Naive thymus-derived CD4-positive, alpha-beta T cell (primary cell): ENCODE measurements at regions not wholly inside any gene's neighbourhood (a gene's known extent, or its start where the extent isn't known, plus 50 kb on each side); places are given as distances from the start of the nearest gene placed in this dataset.

Source experiments
- ATAC-seq: fragments of 150-1000 bp; cut with Tn5 transposase; 2 replicates; pipeline ENCODE4 v1.10.0; 2021; ENCODE audit warnings: mild to moderate bottlenecking, moderate library complexity
- CTCF ChIA-PET: fragments of 350-600 bp; sonication (Branson Sonifier 250); formaldehyde crosslinking; loops from one replicate; lab custom pipeline; 2021; ENCODE audit warnings: antibody characterized with exemption; lab: Charles Lee
- POLR2A ChIA-PET: fragments of 350-600 bp; sonication (Branson Sonifier 250); formaldehyde crosslinking; loops from one replicate; lab custom pipeline; 2021; ENCODE audit warnings: antibody characterized with exemption, inconsistent platforms; lab: Charles Lee
- DNase-seq, 9 donors: peaks; one replicate each; pipeline versions ENCODE4 v3.0.0 to v3.0.0-alpha.2; 2020 to 2022; ENCODE audit warnings: mixed read lengths in 1 of 9
- H3K27ac ChIP-seq: one replicate; pipeline ENCODE4 v1.7.0; 2013; ENCODE audit warnings: mild to moderate bottlenecking, low read depth, low read length, moderate library complexity
- H3K27me3 ChIP-seq, 2 donors: one replicate each; pipeline ENCODE4 v1.7.0; 2013; ENCODE audit warnings: low read length in 2 of 2, mild to moderate bottlenecking in 2 of 2, moderate library complexity in 2 of 2; ENCODE audit not compliant: control insufficient read depth in 2 of 2, insufficient read depth in 2 of 2
- H3K36me3 ChIP-seq, 3 experiments: 1 replicate in 2 of 3; 2 replicates in 1 of 3; pipeline ENCODE4 v1.7.0; 2013; ENCODE audit warnings: low read length in 3 of 3, mild to moderate bottlenecking in 3 of 3, moderate library complexity in 1 of 3; ENCODE audit not compliant: insufficient read depth in 3 of 3, control insufficient read depth in 2 of 3
- H3K4me1 ChIP-seq, 2 donors: one replicate each; pipeline ENCODE4 v1.7.0; 2013; ENCODE audit warnings: low read length in 2 of 2, mild to moderate bottlenecking in 2 of 2, moderate library complexity in 1 of 2; ENCODE audit not compliant: control insufficient read depth in 2 of 2, insufficient read depth in 2 of 2
- H3K4me3 ChIP-seq: 2 replicates; pipeline ENCODE4 v1.7.0; 2013; ENCODE audit warnings: mild to moderate bottlenecking, low read length
- H3K9me3 ChIP-seq, 3 experiments: 1 replicate in 2 of 3; 2 replicates in 1 of 3; pipeline ENCODE4 v1.7.0; 2013; ENCODE audit warnings: low read length in 3 of 3; ENCODE audit not compliant: control insufficient read depth in 2 of 3
- H3K27ac Mint-ChIP-seq, 9 donors: one replicate each; pipeline ENCODE4 v1.8.0; 2020 to 2022; ENCODE audit warnings: mixed read lengths in 9 of 9, mild to moderate bottlenecking in 8 of 9, moderate library complexity in 5 of 9, inconsistent platforms in 2 of 9
- H3K27me3 Mint-ChIP-seq, 5 donors: one replicate each; pipeline ENCODE4 v1.8.0; 2021 to 2022; ENCODE audit warnings: mixed read lengths in 5 of 5, mild to moderate bottlenecking in 1 of 5
- H3K36me3 Mint-ChIP-seq, 5 donors: one replicate each; pipeline ENCODE4 v1.8.0; 2020 to 2022; ENCODE audit warnings: mixed read lengths in 5 of 5, mild to moderate bottlenecking in 3 of 5, inconsistent platforms in 1 of 5
- H3K4me1 Mint-ChIP-seq, 7 donors: one replicate each; pipeline ENCODE4 v1.8.0; 2020 to 2022; ENCODE audit warnings: mixed read lengths in 7 of 7, mild to moderate bottlenecking in 3 of 7, inconsistent platforms in 1 of 7
- H3K4me3 Mint-ChIP-seq, 10 donors: one replicate each; pipeline ENCODE4 v1.8.0; 2020 to 2022; ENCODE audit warnings: mild to moderate bottlenecking in 10 of 10, mixed read lengths in 10 of 10, moderate library complexity in 6 of 10, inconsistent platforms in 2 of 10
- H3K9me3 Mint-ChIP-seq, 11 donors: one replicate each; pipeline ENCODE4 v1.8.0; 2020 to 2022; ENCODE audit warnings: mixed read lengths in 11 of 11, mild to moderate bottlenecking in 4 of 11, inconsistent platforms in 1 of 11, moderate library complexity in 1 of 11
- intact Hi-C, 2 donors: fragments of 100-400 bp; cut with micrococcal nuclease; formaldehyde crosslinking; loops; one replicate each; pipeline ENCODE4 v1.15.1; 2023

DNA sequence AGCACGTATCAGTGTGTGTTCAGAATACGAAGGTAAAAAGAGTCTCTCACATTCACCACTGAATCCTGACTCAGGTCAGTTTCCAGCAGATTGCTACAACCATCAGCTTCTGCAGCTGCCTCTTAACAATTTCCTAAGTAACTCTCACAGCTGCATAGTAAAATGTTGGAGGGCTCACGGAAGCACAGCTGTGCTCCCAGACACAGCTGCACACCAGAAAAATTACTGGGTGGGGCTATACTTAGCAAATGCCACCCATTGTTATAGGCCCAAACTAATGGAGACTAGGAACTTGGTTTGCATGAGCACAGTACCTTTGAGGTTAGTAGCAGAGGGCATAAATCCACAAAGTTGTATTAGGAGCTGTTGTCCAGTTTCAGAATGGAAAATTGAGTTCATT, 153.9 kb upstream of the ERBB4 start:
- Histone ChIP-seq H3K4me1 (no peaks in the 10 kb centered on the region), H3K4me3 (no peak overlapping the region), H3K36me3 (no peaks in the 10 kb centered on the region), H3K27me3 (no peaks in the 10 kb centered on the region), H3K9me3 (no peaks in the 10 kb centered on the region), H3K27ac (no peak overlapping the region)
- DNase-seq (no peak), ATAC-seq (no peak)
- H3K36me3 Mint-ChIP-seq: no peaks in the 10 kb centered on the region
- H3K4me3 Mint-ChIP-seq: no peak overlapping the region
- intact Hi-C loops: no loop called here
- H3K9me3 Mint-ChIP-seq: no peaks in the 10 kb centered on the region
- no peaks in the 10 kb centered on the region for H3K27me3 Mint-ChIP-seq
- H3K4me1 Mint-ChIP-seq: no peaks in the 10 kb centered on the region
- ChIA-PET POLR2A (no interaction called here), CTCF (interaction anchor here (0.5 kb wide), 1 partner anchor 555 kb away, joined by 3 read pairs; no protein-coding TSS in a partner anchor)
- H3K27ac Mint-ChIP-seq: no peak overlapping the region

DNA sequence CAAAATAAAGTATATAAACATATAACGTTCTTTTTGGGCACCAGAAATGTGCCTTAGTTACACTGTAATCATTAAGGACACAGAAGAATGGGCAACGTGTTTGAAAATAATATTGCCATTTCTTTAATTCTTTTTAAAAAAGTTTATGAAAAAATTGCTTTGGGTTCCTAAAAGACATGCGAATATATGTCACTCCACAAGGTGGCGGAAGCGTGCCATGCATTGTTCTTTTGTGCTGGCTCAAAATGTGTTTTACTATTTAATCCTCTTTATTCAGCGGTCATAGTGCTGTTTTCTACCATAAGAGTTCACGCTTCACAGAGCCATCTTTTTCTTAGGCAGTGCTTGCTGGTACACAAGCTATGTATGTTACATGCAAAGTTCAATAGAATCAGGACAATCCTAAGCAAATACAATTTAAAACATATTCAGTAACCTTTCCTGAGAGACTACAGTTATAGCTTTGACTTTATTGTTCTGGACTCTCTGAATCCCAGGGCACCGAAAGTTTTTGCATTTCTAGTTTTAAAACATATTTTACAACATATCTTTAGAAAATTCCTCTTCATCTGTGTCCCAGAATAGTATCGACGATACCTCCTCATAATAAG, 147.8 kb upstream of the ERBB4 start:
- Mint-ChIP-seq H3K27me3 (peaks cover 0 to 6% (median 0%) of the 10 kb centered on the region in 5 donors), H3K4me1 (peaks cover 0 to 2% (median 0%) of the 10 kb centered on the region in 7 donors), H3K4me3 (peak overlapping the region in 1 of 10 donors; percentile 7), H3K27ac (no peak overlapping the region), H3K36me3 (no peaks in the 10 kb centered on the region), H3K9me3 (no peaks in the 10 kb centered on the region)
- Histone ChIP-seq H3K36me3 (no peaks in the 10 kb centered on the region), H3K27me3 (no peaks in the 10 kb centered on the region), H3K4me3 (no peak overlapping the region), H3K27ac (no peak overlapping the region), H3K9me3 (no peaks in the 10 kb centered on the region), H3K4me1 (no peaks in the 10 kb centered on the region)
- CTCF ChIA-PET: interaction anchor here (0.5 kb wide), 1 partner anchor 35 kb away, joined by 7 read pairs; no protein-coding TSS in a partner anchor
- POLR2A ChIA-PET: no interaction called here
- ATAC-seq: peak; percentile 48
- peak in 7 of 9 donors; percentile 0 to 50 (median 34) for DNase-seq
- intact Hi-C loops: loop anchor here in 1 of 2 donors (2.0 kb wide), 1 partner anchor 560 kb away; no protein-coding TSS in a partner anchor

DNA sequence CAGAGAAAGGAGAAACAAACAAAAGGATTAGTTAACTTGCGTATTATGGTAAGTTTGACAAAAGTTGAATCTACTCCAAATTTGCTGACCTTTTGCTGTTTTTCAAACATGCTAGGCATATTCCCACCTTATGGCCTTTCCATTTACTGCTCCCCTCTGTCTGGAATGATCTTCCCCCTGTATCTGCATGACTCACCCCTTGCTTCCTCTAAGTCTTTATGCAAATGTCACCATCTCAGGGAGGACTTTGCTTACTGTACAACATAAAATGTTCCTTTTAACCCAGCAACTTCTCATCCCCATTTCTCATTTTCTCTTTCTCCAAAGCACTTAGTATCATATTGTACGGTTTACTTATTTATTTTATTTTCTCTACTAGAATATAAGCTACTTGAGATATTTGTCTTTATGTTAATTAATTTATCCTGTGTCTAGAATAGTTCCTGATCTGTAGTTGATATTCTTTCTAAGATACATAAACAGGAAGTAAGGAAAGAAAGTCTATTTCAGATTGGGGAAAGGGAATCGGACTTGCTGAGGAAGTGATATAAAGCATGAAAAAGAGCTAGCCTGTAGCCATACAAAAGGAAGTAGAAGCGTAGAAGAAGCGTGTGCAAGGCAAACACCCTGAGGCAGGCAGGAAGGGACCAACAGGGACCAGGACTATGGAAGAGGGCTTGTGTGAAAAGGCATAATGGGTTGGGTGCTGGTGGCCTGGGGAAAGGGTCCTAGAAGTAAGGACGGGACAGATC, 144.9 kb upstream of the ERBB4 start:
- no peak for ATAC-seq
- Histone ChIP-seq H3K4me1 (no peaks in the 10 kb centered on the region), H3K27me3 (no peaks in the 10 kb centered on the region), H3K36me3 (no peaks in the 10 kb centered on the region), H3K9me3 (no peaks in the 10 kb centered on the region), H3K4me3 (no peak overlapping the region), H3K27ac (no peak overlapping the region)
- intact Hi-C loops: no loop called here
- Mint-ChIP-seq H3K9me3 (peaks cover 0 to 4% (median 0%) of the 10 kb centered on the region in 11 donors), H3K27ac (no peak overlapping the region), H3K36me3 (no peaks in the 10 kb centered on the region), H3K4me1 (peaks cover 0 to 2% (median 0%) of the 10 kb centered on the region in 7 donors), H3K4me3 (no peak overlapping the region), H3K27me3 (peaks cover 0 to 9% (median 0%) of the 10 kb centered on the region in 5 donors)
- CTCF ChIA-PET: no interaction called here
- POLR2A ChIA-PET: no interaction called here
- no peak for DNase-seq

DNA sequence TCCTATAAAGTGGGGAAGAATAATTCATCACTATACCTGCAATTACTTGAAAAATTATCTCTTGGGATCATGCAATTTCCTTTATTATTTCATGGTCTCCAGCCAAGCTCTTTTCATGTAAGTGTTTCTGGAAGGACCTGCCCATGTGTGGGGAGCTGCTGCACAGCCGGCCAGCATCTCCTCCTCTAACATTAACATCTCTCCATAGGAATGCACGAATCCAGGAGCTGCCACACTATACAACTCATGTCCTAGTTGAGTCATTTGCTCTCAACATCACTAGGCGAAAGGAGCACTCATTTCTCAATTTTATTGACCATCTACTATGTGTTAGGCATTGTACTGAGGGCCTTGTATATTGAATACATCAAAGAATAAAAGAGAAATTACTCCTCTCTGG, 144.3 kb upstream of the ERBB4 start:
- ATAC-seq: no peak
- CTCF ChIA-PET: no interaction called here
- Mint-ChIP-seq H3K36me3 (no peaks in the 10 kb centered on the region), H3K27me3 (peaks cover 0 to 9% (median 0%) of the 10 kb centered on the region in 5 donors), H3K9me3 (peaks cover 0 to 4% (median 0%) of the 10 kb centered on the region in 11 donors), H3K4me3 (no peak overlapping the region), H3K4me1 (peaks cover 0 to 2% (median 0%) of the 10 kb centered on the region in 7 donors), H3K27ac (no peak overlapping the region)
- Histone ChIP-seq H3K36me3 (no peaks in the 10 kb centered on the region), H3K9me3 (no peaks in the 10 kb centered on the region), H3K4me1 (no peaks in the 10 kb centered on the region), H3K27ac (no peak overlapping the region), H3K4me3 (no peak overlapping the region), H3K27me3 (no peaks in the 10 kb centered on the region)
- intact Hi-C loops: no loop called here
- POLR2A ChIA-PET: no interaction called here
- DNase-seq: no peak

DNA sequence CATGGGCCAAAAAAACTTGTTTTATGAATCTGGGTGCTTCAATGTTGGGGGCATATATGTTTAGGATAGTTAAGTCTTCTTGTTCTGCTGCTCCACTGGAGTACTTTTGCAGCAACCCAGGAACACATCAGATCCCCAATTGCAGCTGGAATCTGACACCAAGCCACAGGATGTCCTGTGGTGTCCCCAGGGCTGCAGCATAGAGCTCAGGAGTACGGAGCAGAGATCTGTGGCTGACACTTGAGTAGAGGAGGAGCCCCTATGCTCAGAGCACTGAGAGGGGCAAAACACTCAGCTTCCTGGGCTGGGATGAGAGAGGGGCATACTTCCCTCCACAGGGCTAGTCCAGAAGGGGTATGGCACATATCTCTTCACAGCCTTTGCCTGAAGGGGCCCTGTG, 138.9 kb upstream of the ERBB4 start:
- H3K4me1 Mint-ChIP-seq: peaks cover 0 to 2% (median 0%) of the 10 kb centered on the region in 7 donors
- ATAC-seq (no peak), DNase-seq (no peak)
- no peak overlapping the region for H3K27ac ChIP-seq
- intact Hi-C loops: no loop called here
- H3K36me3 ChIP-seq: no peaks in the 10 kb centered on the region
- no peak overlapping the region for H3K27ac Mint-ChIP-seq
- no peaks in the 10 kb centered on the region for H3K36me3 Mint-ChIP-seq
- ChIA-PET POLR2A (no interaction called here), CTCF (no interaction called here)
- no peak overlapping the region for H3K4me3 ChIP-seq
- peaks cover 0 to 10% (median 0%) of the 10 kb centered on the region in 11 donors for H3K9me3 Mint-ChIP-seq
- H3K4me3 Mint-ChIP-seq: no peak overlapping the region
- no peaks in the 10 kb centered on the region for H3K9me3 ChIP-seq
- no peaks in the 10 kb centered on the region for H3K4me1 ChIP-seq
- H3K27me3 Mint-ChIP-seq: peaks cover 0 to 10% (median 7%) of the 10 kb centered on the region in 5 donors
- no peaks in the 10 kb centered on the region for H3K27me3 ChIP-seq

DNA sequence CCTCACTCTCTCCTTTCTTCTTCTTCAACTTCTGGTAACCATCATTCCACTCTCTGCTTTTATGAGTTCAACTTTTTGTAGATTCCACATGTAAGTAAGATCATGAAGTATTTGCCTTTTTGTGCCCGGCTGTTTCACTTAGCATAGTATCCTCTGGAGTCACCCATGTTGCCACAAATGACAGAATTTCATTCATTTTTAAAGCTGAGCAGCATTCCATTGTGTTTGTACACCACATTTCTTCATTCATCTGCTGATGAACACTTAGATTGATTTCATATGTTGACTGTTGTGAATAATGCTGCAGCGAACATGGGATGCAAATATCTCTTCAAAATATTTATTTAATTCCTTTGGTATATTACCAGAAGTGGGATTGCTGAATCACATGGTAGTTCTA, 133.6 kb upstream of the ERBB4 start:
- intact Hi-C loops: no loop called here
- CTCF ChIA-PET: no interaction called here
- peaks cover 0 to 2% (median 0%) of the 10 kb centered on the region in 7 donors for H3K4me1 Mint-ChIP-seq

More for the DNA sequence above, 133.6 kb upstream of the ERBB4 start:
- no peaks in the 10 kb centered on the region for H3K9me3 ChIP-seq
- DNase-seq (no peak), ATAC-seq (no peak)
- no peaks in the 10 kb centered on the region for H3K36me3 ChIP-seq
- H3K27ac ChIP-seq: no peak overlapping the region
- H3K4me3 ChIP-seq: no peak overlapping the region
- peaks cover 0 to 4% (median 0%) of the 10 kb centered on the region in 11 donors for H3K9me3 Mint-ChIP-seq
- POLR2A ChIA-PET: no interaction called here
- no peak overlapping the region for H3K4me3 Mint-ChIP-seq
- no peak overlapping the region for H3K27ac Mint-ChIP-seq
- H3K36me3 Mint-ChIP-seq: no peaks in the 10 kb centered on the region
- peaks cover 0 to 4% (median 0%) of the 10 kb centered on the region in 5 donors for H3K27me3 Mint-ChIP-seq
- H3K4me1 ChIP-seq: no peaks in the 10 kb centered on the region
- no peaks in the 10 kb centered on the region for H3K27me3 ChIP-seq
